GM20431 (cell line): ENCODE measurements at regions not wholly inside any gene's neighbourhood (a gene's known extent, or its start where the extent isn't known, plus 50 kb on each side); places are given as distances from the start of the nearest gene placed in this dataset.
"Not testable (repeated sequence)": the region's sequence is repeated elsewhere in the genome, so short reads cannot be mapped to it uniquely, and the experiment has no call there.

Source experiments
- in situ Hi-C: fragments of 300-500 bp; cut with MseI, MboI; formaldehyde crosslinking; loops from one replicate; pipeline ENCODE4 v1.15.0; 2020; ENCODE audit warnings: low sequenced_read_pairs; ENCODE audit not compliant: unreplicated experiment

DNA sequence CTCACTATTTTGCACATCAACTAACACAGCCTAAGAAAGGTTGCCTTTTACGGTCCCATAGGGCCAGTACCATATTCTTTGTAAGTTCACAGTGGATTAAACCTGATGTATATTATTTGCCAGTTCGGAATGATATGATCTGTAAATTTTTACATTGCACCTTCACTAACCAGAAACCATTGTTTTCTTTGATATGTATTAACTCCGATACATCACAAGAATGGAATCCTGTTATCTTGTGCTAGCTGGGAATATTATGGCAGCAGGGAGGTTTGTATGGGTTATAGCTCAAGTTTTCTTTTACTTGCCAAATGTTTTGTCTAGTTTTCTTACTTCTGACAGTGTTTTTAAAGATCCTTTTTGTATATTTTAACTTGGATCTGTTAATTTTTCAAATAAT, 51.4 kb upstream of the S1PR1 start:
- in situ Hi-C loops: no loop called here

DNA sequence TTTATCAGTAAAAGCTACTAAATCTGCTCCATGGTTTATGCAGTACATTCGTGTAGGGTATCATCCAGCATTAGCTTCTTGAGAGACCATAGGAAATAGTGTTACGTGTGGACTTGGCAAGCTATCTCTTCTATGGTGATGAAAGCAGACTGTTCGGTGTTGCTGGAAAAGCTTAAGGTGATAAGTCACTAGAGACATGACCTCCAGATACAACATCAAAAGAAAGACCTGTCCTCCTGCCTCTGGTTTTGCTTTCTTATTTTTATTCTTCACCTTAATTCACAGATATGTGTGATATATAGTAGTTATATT, 53.5 kb upstream of the S1PR1 start:
- in situ Hi-C loops: no loop called here

DNA sequence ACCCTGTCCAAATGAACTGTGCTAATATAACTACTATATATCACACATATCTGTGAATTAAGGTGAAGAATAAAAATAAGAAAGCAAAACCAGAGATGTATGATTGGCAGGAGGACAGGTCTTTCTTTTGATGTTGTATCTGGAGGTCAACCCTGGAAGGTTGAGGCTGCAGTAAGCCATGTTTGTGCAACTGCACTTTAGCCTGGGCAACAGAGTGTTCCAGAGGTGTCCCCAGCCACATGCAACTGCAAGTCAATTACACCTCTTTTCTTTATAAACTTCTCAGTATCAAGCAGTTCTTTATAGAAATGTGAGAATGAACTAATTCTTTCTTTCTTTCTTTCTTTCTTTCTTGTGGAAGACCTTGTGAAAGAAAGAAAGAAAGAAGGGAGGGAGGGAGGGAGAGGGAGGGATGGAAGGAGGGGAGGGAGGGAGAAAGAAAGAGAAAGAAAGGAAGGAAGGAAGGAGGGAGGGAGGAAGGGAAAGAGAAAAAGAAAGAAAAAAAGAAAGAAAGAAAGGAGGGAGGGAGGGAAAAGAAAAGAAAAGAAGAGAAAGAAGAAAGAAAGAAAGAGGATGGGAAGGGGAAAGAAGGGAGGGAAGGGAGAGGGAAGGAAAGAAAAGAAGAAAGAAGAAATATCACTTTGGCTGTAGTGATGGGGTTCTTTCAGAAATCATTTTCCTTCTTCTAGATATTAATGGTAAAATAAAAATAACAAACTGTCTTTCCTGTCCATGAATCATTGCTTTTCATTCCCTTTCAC, 54.0 kb upstream of the S1PR1 start:
- in situ Hi-C loops: no loop called here

DNA sequence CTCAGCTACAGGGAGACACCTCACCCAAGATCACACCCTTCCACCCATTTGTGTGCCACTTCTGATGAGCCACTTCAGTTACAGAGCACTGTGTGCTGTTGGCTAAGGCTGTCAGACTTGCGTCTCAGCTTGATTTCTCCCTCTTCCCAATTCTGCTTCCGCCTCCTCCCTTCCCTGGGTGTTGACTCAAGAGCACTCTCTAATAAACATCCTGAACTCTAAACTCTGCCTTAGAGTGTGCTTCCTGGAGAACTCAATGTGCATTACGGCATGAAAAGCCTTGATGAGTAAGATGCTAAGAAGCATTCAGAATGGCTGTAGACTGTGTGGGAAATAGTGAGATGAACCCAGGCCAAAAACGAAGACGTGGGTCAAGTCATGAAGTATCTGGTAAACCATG, 54.9 kb upstream of the S1PR1 start:
- in situ Hi-C loops: no loop called here

DNA sequence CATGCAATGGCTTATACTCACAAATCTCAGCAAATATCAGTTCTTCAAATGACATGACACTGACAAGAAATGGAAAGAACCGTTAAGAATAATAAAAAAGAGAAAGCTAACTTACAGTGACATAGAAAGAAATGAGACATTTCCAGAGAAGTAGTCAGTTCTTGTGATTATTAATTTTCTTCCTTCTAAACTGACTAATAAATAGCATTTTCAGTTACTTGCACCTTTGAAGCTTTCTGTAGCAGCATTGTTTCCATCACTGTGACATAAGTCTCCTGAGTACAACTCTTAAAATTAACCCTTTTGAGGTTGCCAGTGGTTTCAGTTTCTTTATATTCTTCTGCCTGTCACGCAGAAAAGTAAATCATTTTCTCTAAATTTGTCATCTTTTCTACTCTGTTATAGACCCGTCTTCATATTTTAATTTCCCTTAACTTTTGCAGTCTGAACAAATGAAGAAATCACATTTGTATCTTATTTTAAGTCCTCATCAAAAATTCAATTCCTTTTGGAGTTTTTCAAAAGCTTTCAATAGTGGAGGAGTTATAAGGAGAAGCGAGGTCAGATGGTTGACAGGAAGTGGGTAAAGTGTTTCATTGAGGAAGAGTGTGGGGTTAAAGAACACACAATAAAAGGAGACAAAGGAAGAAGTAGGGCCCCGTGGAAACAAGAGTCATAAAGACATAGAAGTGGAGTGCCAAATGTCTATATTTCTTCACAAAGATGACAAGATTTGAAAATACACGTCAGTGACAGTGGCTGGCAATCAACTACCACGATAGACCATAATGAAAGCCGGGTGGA, 57.9 kb upstream of the S1PR1 start:
- in situ Hi-C loops: no loop called here

DNA sequence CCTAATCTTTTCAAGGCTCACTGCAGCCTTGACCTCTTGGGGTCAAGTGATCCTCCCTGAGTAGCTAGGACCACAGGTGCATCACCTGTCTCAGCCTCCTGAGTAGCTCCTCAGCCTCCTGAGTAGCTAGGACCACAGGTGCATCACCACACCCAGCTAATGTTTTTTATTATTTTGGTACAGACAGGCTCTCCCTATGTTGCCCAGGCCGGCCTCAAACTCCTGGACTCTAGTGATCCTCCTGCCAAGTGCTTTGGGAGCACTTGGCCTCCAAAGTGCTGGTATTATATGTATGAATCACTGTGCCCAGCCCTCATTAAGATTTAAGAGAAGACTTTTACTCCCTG, 58.5 kb upstream of the S1PR1 start:
- in situ Hi-C loops: no loop called here

DNA sequence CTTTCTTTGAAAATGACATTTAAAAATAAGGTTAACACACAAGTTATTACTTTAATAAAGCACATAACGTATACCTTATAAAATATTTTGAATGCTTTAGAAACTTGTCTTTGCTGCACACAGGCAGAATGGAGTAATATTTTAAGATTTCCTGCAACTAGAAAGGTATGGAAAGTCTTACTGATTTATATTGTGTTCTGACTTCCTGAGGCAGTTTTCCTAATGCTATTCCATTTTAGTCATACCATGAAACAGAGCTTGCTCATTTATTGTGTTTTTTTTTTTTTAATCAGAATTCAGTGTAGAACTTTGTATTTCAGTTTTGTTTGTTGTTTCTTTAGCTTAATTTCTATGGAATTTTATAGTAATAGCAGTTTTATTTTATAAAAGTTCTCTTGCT, 60.9 kb upstream of the S1PR1 start:
- in situ Hi-C loops: no loop called here

DNA sequence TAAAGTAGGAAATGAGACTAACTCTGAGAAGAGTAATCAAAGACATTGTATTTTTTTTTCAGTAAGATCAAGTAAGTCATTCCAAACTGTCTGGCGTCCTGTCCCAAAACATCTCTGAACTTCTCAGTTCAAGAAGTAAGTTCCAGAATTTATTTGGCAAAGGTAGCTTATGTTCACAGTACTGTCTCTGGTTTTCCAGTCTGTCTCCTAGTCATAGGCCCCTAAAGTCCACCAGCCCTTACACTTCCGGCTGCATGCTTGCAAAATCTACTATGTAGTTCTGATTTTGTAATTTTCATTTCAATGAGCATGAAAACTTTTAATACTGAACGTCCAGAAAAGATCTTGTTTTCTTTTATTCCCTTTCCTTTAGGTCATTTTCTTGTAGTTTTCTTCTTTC, 61.4 kb upstream of the S1PR1 start:
- in situ Hi-C loops: no loop called here

DNA sequence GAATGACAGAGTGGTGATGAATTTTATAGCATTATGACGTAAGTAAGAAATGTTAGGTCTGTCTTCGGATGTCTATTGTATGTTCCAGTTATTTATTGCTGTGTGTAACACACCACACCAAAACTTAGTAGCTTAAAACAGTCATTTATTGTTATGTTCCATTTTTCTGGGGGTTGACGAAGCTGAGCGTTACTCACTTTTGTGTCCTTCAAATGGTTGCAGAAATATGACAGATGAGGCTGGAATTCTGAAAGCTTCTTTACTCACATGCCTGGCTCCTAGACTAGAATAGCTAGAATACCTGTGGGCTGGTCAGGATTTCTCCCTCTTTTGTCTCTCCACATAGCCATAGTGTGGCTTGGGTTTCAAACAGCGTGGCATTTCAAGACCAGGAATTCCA, 62.1 kb upstream of the S1PR1 start:
- in situ Hi-C loops: no loop called here

DNA sequence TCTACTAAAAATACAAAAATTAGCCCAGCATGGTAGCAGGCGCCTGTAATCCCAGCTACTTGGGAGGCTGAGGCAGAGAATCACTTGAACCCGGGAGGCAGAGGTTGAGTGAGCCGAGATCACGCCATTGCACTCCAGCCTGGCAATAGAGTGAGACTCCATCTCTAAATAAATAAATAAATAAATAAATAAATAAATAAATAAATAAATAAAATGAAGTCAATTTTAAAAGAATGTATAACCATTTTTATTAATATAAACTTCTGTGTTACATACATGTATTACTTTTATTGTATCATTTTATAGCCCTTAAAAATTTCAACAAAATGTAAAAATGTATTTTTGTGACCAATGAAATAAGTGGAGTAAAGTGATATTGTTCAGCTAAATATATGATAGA, 62.5 kb upstream of the S1PR1 start:
- in situ Hi-C loops: not testable (repeated sequence)

DNA sequence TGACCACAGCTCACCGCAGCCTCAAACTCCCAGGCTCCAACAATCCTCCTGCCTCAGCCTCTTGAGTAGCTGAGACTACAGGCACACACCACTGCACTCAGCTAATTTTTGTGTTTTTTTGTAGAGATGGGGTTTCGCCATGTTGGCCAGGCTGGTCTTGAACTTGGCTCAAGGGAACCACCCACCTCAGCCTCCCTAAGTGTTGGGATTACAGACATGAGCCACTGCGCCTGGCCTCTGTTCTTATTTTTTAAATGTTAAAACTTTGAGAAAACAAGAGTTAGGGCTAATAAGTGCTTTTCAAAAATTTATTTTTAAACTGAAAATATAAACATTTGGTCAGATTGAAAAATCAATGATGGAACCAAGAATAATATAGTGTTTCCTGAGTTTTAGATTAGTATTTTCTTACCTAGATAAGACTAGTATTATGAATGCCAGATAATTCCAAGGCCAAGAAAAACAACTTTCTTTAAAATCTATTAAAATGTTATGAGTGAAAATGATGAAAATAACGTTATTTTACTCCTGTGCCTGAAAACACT, 66.2 kb upstream of the S1PR1 start:
- in situ Hi-C loops: no loop called here

DNA sequence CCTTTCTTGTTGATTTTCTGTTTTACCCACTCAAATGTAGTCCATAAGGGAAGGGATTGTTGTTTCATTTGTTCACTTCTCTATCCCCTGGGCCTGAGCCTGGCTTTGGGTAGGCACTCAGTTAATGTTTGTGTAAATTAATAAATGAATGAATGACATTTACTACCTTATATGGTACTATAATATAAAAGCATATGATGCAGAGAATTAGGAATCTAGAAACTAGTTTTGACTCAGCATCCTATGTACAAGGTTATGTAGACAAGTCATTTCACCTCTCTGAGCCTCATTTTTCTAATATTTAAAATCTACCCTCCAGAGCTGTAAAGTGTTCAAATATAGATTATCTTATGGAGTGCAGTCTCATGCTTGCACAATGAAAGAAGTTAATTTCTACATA, 68.9 kb upstream of the S1PR1 start:
- in situ Hi-C loops: no loop called here

DNA sequence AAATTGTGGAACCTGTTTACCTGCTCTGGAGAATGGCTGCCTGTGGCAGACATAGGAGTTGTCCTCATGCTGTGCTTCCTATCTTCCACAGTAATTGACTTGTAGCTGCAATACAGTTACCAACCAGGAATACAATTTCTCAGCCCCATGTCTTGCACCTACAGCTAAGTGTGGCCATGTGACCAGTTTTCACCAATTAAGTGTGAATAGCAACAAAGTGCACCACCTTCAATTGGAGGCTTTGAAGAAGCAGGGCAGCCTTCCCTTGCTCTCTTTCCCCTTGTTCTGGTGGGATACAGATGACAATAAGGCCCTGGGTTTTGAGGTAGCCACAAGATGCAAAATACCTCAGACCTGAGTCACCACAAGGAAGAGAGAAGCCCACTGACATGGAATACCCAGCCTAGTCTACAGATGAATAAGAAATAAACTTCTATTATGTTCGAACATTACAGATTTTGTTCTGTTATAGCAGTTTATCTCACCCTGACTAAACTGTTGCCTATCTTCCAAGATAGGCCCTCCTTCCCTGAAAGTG, 70.2 kb upstream of the S1PR1 start:
- in situ Hi-C loops: no loop called here

DNA sequence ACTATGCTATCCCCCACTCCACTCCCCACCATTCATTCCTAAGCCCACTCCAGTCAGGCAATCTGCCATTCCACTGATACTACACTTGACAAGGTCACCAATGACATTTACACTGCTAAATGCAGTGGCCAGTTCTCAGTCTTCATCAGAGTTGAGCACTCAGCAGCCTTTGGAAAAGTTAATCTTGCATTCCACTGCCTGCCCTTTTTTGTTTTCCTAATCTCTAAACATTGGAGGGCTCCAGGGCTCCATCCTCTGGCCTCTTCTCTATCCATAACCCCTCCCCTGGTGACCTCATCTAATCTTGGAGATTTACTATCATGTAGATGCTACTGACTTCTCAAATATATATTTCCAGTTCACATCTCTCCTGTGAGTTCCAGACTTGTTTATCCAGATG, 70.9 kb upstream of the S1PR1 start:
- in situ Hi-C loops: no loop called here

DNA sequence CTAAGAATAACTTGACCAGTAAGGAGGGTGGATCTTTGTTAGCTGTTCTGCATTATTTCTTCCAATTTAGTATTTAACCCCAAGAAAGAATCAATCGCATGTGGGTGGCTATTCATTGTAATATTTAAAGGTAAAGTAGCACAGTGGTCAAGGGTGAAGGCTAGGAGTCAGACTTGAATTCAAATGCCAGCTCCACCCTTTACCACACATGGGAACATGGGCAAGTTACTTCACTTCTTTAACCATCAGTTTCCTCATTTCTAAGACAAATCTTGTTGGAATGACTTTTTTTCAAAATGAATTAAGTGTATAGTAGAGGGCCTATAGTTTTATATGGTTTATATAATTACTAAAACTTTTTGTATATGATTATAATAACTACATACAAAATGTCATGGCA, 71.3 kb upstream of the S1PR1 start:
- in situ Hi-C loops: no loop called here

DNA sequence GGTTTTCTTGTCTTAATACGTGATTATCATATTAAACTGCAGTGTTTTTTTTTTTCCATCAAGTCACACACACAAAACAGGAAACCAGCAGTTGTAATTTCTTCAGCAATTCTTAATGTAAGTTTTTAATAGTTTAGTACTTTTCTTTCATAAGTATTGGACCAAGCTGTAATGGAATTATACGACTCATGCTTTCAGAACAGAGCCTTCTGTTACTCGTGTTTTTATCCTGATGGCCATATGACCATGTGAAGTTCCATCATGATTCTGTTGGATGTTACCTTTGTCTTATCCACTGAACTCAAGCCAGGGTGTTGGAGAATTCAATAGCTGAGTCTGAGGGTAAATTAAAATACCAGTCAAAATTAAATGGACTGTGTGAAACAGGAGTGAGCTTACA, 72.0 kb upstream of the S1PR1 start:
- in situ Hi-C loops: no loop called here

DNA sequence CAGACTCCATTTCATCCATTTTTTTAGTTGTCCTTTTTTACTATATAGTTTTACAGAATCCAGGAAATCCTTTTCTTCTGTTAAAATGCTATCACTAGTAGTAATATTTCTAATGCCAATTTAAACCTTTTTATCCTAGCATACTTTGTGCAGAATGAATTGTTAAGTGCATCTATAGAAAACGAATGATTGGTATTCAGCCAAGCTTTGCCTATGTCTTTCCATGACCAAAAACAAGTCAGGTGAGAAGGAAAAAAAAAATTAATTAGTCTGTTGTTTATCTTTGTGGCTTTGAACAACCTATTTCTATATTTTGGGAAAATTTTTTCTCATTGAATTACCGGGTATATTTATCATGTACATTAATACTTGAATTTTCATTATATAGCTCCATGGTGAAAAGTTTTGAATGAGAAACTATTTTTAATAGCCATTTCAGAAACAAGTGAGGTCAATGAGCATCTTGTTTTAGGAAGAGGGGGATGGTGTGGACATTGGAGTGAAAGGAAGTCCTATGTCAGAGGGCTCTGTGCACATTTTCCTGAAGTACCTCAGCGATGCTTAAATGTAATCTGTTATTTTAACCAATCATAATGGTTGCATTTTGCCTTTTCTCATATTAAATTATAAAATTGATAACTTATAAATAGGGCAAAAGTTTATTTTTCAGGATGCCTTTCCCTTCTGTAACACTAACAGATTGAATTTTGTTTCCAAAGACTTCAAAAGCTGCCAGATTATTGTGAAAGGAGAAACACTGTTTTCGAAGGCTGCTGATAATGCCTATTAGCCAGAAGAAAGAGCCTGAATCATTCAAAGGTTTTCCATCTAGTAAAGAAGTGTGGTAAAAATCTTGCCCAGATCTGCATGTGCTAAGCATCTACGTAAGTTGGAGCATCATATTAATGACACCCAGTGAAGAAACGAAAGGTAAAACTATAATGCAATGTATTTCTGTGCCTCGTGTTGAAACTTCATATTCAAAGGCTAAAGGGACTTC, 73.8 kb upstream of the S1PR1 start:
- in situ Hi-C loops: no loop called here

DNA sequence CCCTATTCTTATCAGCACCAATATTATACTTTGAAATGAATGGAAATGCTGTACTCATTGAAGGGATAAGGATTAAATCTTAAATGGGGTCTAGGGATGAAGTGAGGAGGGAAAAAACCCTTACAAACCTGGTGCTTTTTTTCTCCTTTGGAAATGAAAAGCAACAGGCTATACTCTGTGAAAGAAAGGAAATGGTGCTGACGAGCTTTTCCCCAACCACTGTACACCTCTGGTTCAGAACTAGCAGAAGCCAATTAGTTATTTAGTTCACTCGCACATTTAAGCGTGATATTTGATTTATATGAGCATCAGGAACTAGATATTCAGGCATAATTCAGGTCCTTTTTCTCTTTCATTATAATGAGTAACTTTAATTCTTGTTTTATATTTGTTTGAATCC, 74.5 kb upstream of the S1PR1 start:
- in situ Hi-C loops: no loop called here

DNA sequence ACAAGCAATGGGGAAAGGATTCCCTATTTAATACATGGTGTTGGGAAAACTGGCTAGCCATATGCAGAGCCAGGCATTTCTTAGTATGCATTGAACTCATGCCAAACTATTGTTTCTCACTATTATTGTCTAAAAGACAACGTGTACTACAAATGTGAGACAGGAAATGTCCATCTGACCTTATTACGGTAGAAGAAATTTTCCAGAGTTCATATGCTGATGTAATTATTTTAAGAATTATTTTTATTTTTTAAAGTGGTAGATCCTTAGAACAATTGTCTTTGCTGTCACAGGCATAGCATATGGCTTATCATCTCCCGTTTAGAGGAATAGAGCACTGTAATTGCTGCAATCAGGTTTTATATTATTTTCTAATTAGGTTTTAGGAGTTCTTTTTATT, 75.2 kb upstream of the S1PR1 start:
- in situ Hi-C loops: no loop called here

DNA sequence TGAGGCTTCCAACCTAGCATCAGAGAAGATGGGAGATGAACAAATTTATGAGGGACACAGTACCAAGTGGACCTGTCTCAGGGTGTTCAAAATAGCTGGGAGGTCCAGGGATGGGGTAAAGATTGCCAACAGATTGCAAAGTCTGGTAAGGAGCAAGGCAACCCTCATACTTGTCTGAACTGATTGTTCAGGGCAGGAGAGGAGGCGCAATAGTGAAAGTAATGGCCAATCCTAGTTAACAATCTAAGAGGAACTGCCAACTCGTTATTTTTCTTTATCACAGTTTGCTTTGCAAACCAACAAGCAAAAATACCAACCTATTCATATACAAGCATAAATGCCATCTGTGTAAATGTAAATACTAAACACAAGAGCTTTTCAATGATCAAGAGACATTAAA, 78.4 kb upstream of the S1PR1 start:
- in situ Hi-C loops: no loop called here
